Lung (tissue), 11 donors: ENCODE measurements at regions not wholly inside any gene's neighbourhood (a gene's known extent, or its start where the extent isn't known, plus 50 kb on each side); places are given as distances from the start of the nearest gene placed in this dataset.

Source experiments
- ATAC-seq: fragments of 200-7000 bp; cut with Tn5 transposase; one replicate; pipeline ENCODE4 v1.9.1; 2020; ENCODE audit warnings: moderate number of reproducible peaks; ENCODE audit not compliant: insufficient read depth, low FRiP score
- DNase-seq, 3 donors: peaks; one replicate each; pipeline ENCODE4 v3.0.0-alpha.2; 2013 to 2017
- H3K27ac ChIP-seq, 2 donors: one replicate each; pipeline ENCODE4 v1.5.1; 2013; ENCODE audit warnings: mild to moderate bottlenecking in 2 of 2, moderate library complexity in 2 of 2, control low read depth in 1 of 2, inconsistent platforms in 1 of 2, low read depth in 1 of 2, low read length in 1 of 2
- H3K27me3 ChIP-seq, 3 donors: one replicate each; pipeline ENCODE4 v1.5.1; 2013; ENCODE audit warnings: low read length in 2 of 3; ENCODE audit not compliant: control insufficient read depth in 3 of 3, insufficient read depth in 3 of 3
- H3K36me3 ChIP-seq, 4 donors: one replicate each; pipeline ENCODE4 v1.5.1; 2013; ENCODE audit warnings: low read length in 4 of 4, mild to moderate bottlenecking in 1 of 4, moderate library complexity in 1 of 4; ENCODE audit not compliant: control insufficient read depth in 4 of 4, insufficient read depth in 4 of 4
- H3K4me1 ChIP-seq, 5 donors: one replicate each; pipeline ENCODE4 v1.5.1; 2013; ENCODE audit warnings: low read length in 5 of 5, mild to moderate bottlenecking in 2 of 5, moderate library complexity in 1 of 5; ENCODE audit not compliant: control insufficient read depth in 5 of 5, insufficient read depth in 5 of 5
- H3K4me3 ChIP-seq: one replicate; pipeline ENCODE4 v1.5.1; 2013; ENCODE audit warnings: mild to moderate bottlenecking, control low read depth, moderate library complexity
- H3K9ac ChIP-seq, 2 donors: one replicate each; pipeline ENCODE4 v1.5.1; 2013; ENCODE audit warnings: low read length in 2 of 2, control low read depth in 1 of 2; ENCODE audit not compliant: insufficient read depth in 1 of 2
- H3K9me3 ChIP-seq, 4 donors: one replicate each; pipeline ENCODE4 v1.5.1; 2013; ENCODE audit warnings: low read length in 3 of 4, mild to moderate bottlenecking in 1 of 4, moderate library complexity in 1 of 4; ENCODE audit not compliant: control insufficient read depth in 4 of 4, insufficient read depth in 3 of 4
- CTCF ChIP-seq: IDR thresholded peaks from 2 replicates; pipeline ENCODE4 v1.5.1; 2012; ENCODE audit warnings: mild to moderate bottlenecking; ENCODE audit errors: control extremely low read depth, extremely low read depth
- WGBS, 2 donors: extraction: QIAGEN DNeasy Blood & Tissue Kit; methylation state at CpG; one replicate each; pipeline ENCODE4 v1.1.7; 2013; 5-methylcytosine and 5-hydroxymethylcytosine counted together
- donor health status: control.
- donor health status: control.
- donor health status: Bipolar disorder and iron deficiency.
- donor health status: healthy.
- donor health status: DM: yes; HTN: yes; CAD: no.

- Histone ChIP-seq H3K9me3 (peaks cover 0 to 7% (median 0%) of the 10 kb centered on the region in 4 donors), H3K36me3 (no peaks in the 10 kb centered on the region), H3K4me1 (no peaks in the 10 kb centered on the region), H3K27ac (no peak overlapping the region), H3K4me3 (no peak overlapping the region), H3K9ac (no peak overlapping the region), H3K27me3 (no peaks in the 10 kb centered on the region)
- no peak for ATAC-seq
- no peak for TF ChIP-seq CTCF
- DNase-seq: no peak
These were observed 803.3 kb upstream of the CELF4 start for GRCh38 chr18:38368886-38369285.

- peak in 1 of 3 donors; percentile 30 for DNase-seq
- no peak for ATAC-seq
These were observed 802.6 kb upstream of the CELF4 start for GRCh38 chr18:38368246-38368645.

GRCh38 chr18:38367473-38367872 lies 801.9 kb upstream of the CELF4 start:
- Histone ChIP-seq H3K4me1 (no peaks in the 10 kb centered on the region), H3K9me3 (peaks cover 0 to 7% (median 0%) of the 10 kb centered on the region in 4 donors), H3K36me3 (no peaks in the 10 kb centered on the region), H3K27me3 (no peaks in the 10 kb centered on the region), H3K27ac (no peak overlapping the region), H3K4me3 (no peak overlapping the region), H3K9ac (no peak overlapping the region)
- ATAC-seq (no peak), DNase-seq (peak in 1 of 3 donors; percentile 4)
- 67% methylated on average over 1 of the region's 1 CpG for WGBS, 2 donors
- TF ChIP-seq CTCF: no peak

More at GRCh38 chr18:38368246-38368645, 802.6 kb upstream of the CELF4 start:
- Histone ChIP-seq H3K27me3 (no peaks in the 10 kb centered on the region), H3K9me3 (peaks cover 0 to 7% (median 0%) of the 10 kb centered on the region in 4 donors), H3K4me1 (no peaks in the 10 kb centered on the region), H3K36me3 (no peaks in the 10 kb centered on the region), H3K9ac (no peak overlapping the region), H3K27ac (no peak overlapping the region), H3K4me3 (no peak overlapping the region)
- 91 to 94% methylated on average over 2 of the region's 2 CpGs for WGBS, 2 donors
- no peak for TF ChIP-seq CTCF

- no peak overlapping the region for H3K27ac ChIP-seq
- H3K9me3 ChIP-seq: no peaks in the 10 kb centered on the region
- no peaks in the 10 kb centered on the region for H3K27me3 ChIP-seq
- H3K9ac ChIP-seq: no peak overlapping the region
- 92 to 95% methylated on average over 2 of the region's 2 CpGs for WGBS, 2 donors
- H3K4me3 ChIP-seq: no peak overlapping the region
- no peak for TF ChIP-seq CTCF
- no peaks in the 10 kb centered on the region for H3K4me1 ChIP-seq
- H3K36me3 ChIP-seq: no peaks in the 10 kb centered on the region
- DNase-seq (no peak), ATAC-seq (no peak)
These were observed 796.7 kb upstream of the CELF4 start for GRCh38 chr18:38362286-38362792.
